Activated T-helper 9 cell treated with anti-CD3 and anti-CD28 coated beads, Interleukin-2, amount 50 U/mL, for 16 hours (primary cell): ENCODE measurements at regions not wholly inside any gene's neighbourhood (a gene's known extent, or its start where the extent isn't known, plus 50 kb on each side); places are given as distances from the start of the nearest gene placed in this dataset.

Experiments used
- DNase-seq: peaks from one replicate; pipeline ENCODE4 v3.0.0-alpha.2; 2020; ENCODE audit warnings: low read depth

DNA sequence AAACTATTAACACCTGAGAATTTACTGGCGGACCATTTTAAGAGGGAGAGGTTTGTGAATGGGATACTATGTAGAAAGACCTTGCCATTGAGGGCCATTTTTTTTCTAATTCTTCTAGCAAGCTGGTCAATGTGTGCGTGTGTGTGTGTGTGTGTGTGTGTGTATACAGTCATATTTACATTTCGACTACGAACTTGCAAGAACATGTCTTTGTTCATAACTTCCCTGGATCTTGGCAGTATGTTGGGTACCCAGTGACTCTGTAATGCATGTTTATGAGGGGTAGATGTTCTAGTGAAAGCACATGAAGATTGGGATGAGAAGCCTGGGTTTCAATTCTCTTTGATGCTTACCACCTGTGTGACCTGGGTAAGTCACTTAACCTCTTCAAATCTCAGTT lies 133.6 kb downstream of the UBE2E3 start:
- DNase-seq: no peak

DNA sequence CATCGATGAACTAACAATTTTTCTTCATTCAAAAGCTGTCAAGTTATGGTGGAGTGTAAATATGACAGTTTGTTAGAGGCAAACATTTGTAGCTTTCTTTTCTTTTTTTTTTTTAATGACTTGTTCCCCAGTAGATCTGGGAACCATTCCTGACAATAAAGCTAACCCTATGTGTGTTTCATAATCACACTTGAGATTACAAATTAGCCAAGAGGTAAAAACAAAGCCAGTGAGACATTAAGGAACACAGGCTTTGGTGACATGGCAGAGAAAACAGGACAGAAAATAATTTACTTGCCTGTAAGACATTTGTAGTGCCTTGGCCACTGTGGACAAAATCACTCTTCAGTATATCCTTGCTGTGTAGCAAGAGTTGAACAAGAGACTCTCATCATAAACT lies 135.9 kb downstream of the UBE2E3 start:
- no peak for DNase-seq

DNA sequence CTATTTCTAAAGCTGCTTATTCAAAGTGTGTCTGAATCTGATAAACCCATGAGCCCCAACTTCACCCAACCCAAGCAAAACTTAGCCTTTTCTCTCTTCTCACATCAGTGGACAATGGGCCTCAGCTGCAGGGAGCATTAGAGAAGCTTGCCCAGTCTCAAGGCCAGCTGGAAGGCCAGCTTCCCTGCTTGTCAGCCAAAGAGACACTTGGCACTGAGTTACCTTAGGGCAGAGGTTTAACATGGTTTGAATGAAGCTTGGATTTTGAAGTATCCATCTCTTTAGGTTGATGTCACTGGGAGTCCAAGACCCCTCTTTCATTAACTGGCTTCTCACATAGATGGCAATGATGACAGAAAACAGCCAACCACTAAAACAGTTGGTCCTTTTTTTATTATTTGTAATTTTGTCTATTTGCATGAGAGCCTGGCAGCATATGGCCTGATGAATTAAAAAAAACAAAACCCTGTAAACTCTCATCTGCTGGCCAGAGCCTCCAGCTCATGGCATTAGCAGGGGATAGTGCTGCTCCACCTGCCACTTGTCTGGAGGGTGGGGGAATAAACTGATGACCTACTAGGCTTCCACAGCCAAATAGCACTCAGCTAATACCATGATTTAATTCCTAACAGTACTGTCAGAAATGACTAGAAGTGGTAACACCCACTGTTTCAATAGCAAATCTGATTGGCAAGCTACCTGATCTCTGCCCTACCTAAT lies 137.0 kb downstream of the UBE2E3 start:
- no peak for DNase-seq

DNA sequence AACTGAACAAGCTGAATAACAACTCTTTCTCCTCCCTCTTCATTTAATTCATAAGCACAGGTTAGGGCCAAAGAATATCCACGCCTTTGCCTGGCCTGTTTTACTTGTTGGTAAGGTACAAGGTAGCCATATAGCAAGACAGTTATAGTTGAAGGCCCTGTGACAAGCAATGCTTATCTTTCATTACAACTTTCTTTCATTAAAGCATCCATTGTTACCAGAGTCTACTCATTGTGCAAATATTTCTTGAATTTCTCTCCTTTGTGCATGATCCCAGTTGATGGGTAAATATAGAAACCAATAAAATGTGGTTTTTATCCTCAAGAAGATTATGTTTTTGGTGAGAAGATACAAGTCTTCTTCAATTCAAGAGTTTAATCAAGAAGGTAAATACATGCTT lies 140.2 kb downstream of the UBE2E3 start:
- no peak for DNase-seq

DNA sequence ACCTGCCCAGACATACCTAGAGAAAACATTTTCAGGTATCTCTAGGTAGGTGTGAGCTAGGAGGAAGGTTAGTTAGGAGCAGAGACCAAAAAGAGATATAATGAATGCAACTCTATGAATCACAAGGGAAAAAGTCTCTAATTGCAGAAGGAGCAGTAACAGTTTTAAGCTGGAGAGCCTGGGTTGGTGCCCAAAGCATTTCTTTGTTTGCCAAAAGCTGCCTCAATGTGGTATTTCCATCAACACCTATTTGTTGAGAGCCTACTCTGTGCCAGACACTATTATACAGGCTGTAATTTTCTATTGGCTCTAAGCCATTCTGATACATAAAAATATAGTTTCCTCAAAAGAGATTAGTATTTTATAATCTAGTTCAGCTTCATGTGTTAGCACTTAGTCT lies 141.6 kb downstream of the UBE2E3 start:
- no peak for DNase-seq

DNA sequence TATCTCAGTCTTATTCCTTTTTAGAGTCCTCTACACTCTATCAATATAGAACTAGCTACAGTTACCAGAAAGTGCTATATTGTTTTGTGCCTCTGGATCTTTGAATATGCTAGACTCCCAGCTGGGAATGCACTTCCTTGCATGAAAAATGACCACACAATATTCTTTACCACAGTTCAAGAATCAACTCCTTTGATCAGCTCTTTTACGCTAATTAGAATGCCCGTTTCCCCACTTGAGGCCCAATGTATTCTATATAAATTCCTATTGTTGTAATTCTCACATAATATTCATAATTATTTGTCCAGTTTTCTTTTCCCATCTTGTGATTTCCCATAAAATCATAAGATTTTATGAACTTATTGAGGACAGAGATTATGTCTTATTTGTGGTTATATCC lies 142.2 kb downstream of the UBE2E3 start:
- DNase-seq: no peak

DNA sequence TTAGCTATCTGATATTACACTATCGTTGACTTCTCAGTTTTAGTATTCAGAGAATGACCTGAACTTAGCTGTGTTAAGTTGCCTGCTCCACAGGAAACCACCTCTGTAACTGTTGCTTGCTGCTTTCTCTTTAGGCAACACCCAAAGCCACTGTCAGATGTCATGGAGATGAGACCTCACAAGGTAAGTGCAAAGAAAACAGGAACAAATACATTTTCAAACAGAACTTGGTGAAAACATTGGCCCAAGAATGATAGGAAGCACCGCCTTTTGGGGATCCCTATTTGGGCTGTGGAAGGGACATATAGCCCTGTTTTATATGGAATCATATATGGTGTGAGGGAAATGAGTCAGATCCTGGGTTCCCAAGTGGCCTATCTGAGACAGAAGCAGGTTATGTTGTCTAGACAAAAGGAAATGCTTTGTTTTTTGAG lies 143.4 kb downstream of the UBE2E3 start:
- DNase-seq: no peak

DNA sequence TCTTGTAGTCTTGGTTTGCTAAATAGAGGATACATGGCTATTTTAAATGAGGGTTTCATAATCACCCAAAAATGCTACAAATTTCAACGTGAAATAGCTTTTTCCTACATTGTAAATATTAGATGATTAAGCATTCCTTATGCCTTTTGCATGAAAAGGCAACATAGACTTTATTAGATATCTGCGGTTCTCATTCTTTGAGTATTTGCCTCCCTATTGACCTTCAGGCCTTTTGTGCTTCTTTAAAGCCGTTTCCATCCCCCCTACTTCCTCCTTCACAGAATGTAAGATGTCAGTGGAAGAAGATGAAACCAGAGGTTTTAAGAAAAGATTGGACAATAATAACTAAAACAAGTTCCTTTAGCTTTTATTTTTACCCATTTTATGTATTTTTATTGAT lies 144.1 kb downstream of the UBE2E3 start:
- DNase-seq: no peak

DNA sequence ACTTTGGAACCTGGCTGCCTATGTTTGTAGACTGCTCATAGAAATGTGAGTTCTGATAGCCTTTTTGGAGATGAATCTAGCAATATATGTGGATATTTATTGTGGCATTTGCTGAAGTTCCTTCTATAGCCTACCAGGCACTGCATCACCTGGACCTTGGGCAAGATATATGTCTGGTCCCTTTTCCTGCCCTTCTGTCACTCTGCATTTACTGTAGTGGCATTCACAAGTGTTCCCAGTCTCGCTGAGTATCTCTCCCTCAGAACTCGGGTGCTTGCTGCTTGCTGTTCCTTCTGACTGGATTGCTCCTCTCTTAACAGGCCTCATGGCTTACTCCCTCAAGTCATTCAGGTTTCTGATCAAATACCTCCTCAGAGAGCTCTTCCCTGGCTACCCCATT lies 145.0 kb downstream of the UBE2E3 start:
- DNase-seq: no peak

DNA sequence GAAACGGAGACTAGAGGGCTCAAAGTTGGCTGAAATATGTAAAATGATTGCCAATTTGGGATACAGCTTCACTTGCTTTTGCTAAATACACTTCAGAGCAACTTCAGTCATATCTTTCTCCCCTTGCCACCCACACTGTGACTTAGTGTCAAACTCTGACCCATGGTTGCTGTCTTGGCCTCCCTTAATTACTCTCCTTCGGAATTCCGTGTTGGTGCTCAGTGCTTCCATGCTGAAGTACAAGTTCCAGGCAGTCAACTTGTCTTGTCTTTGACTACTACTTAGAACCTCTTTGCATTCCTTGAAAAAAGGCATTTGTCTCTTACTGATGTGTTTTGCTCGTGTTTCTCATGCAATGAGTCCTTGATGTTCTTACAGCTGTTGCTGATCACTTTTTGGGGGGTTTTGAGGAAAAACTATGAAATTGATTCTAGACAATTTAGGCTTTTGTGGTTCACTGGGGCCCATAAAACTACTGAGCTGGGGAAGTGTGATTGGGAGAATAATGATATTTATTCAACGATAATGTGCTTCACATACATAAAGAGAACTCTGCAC lies 146.0 kb downstream of the UBE2E3 start:
- DNase-seq: no peak

DNA sequence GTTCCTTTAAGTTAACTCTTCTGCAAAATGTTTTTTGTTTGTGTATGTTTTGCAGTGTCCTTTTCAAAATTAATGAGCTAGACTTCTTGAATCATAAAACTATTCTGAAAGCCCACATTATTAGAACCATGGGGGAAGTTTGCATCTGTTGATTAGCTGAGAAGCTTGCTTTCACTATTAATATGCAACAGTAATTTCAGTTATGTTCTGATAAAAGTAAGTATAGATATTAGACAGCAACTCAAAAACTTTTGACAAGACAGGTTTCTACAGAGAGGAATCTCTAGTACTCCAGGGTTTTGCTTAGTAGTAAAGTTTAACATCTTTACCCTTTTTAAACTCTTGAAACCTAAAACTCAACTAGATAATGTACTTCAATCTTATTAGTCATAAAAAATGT lies 147.8 kb downstream of the UBE2E3 start:
- no peak for DNase-seq

DNA sequence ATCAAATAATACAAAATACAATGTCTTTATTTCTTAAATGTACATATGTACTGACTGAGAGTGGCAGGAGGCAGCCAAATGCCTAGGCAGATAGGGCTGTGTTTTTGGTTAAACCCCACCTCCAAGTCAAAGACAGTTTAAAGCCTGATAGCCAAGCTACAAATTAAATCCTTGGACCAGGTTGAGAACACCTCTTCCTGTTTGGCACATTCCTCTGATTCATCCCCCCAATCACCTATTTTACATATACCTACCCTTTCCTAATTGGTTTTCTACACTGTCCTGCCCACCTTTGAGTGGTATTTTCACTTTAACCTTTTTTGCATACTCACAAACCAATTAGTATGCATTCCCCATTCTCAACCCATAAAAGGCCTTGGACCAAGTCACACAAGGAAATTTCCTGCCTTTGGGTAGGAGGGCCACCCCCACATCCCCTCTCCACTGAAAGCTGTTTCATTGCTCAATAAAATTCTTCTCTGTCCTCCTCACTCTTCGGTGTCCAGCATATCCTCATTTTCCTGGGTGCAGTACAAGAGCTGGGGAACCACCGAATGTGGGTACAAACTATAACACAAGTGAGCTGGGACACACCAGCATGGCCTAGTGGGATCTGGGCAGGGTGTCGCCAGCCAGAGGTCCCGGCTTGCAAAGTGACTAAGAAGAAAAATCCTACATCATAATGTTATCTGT lies 149.1 kb downstream of the UBE2E3 start:
- no peak for DNase-seq

DNA sequence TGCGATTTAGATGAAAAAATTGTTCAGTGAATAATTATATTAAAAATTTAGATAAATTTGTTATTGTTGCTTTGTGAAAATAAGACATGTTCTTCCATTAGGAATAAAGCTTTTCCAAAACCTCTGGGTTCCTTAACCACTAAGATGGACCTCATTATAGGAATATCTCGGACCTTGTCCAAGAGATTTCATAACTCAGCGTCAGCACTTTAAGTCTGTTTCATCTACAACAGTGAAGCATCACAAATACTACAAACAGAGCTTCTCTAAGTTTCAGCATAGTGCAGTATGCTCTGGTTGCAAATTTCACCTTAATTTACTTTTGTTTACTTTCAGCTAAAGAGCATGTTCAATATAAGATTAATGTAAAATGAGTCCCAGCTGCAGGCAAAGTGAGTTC lies 150.3 kb downstream of the UBE2E3 start:
- no peak for DNase-seq

DNA sequence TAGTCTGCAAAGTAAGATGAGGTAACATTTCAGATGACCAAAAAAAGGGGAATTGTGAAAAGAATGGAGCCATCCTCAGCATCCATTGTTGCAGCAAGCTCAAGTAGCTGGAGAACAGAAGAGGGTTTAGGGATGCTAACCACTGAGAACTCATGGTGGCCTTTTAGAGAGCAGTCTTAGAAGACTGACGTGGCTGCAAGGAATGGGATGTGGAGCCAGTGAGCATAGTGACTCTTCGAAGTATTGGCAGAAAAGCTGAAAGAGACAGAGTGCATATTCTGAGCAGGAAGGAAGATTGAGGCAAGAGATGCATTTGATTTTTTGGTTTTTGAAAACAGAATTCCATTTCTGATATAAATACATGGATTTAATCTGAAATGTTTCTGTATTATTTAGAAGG lies 151.2 kb downstream of the UBE2E3 start:
- DNase-seq: no peak

DNA sequence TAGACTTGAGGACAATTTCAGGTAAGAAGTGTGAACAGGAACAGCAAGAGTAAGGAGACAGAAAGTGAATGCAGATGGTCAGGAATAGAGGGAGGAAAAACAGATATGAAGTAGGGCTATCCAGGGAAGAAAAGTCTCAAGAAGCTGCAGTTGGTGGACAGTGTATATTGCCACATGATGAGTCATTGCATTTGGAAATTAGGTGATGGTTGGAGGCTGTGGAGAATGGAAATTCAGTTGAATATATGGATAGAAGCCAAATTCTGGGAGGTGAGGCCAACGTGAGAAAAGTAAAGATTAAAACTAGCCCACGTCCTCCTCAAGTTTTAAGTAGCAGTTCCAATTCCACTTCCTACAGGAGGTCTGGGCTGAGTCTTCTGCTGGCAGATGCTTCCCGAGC lies 158.4 kb downstream of the UBE2E3 start:
- no peak for DNase-seq

DNA sequence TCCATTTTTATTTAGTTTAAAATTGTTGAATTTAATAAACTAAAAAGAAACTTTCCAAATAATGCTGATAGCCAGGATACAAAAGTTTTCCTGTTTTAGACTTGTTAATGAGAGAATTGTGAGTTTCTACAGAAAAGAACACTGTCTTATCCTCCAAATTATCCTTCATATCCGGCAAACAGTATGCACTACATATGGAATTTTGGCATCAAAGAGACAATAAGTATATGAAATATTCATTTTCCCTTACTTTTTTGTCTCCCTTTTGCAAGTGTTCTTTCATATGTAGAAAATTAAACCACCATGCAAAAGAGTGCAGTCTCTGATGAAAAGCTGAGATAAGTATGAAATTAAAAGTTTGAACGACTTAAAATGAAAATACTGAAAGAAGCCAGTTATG lies 159.4 kb downstream of the UBE2E3 start:
- no peak for DNase-seq

DNA sequence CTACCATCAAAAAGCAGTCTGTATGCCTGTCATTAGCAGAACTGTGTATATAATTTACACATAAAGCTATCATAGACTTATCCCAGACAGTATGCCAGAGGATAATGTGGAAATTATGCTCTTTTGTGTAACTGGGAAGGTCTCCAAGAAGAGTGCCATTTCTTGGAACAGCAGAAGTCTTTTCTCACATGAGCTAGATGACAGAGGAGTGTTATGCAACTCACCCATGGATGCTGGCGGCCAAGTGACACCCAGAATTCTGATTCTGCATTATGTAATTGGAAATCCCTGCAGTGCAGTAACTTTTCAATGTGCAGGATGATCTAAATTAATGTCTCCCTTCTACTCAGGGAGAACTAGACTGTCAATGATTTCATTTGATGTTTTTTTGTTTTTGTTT lies 160.0 kb downstream of the UBE2E3 start:
- DNase-seq: no peak

DNA sequence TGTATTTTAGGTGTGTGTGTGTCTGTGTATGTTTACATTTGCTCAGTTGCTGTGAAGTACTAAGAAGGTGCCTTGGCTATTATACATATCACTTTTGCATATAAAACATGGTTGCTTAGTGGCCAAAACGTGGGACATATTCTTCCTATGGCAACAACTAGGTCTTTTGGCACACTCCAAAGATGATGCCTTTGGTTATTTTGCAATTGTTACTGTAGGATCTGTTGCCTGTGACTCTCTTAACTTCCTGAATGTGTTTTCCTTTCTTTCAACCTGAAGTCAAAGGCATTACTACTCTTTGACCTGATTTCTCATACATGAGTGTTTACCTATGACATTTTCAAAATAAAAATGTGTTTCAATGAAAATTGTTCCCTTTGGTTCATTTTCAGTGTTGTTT lies 160.5 kb downstream of the UBE2E3 start:
- DNase-seq: no peak

DNA sequence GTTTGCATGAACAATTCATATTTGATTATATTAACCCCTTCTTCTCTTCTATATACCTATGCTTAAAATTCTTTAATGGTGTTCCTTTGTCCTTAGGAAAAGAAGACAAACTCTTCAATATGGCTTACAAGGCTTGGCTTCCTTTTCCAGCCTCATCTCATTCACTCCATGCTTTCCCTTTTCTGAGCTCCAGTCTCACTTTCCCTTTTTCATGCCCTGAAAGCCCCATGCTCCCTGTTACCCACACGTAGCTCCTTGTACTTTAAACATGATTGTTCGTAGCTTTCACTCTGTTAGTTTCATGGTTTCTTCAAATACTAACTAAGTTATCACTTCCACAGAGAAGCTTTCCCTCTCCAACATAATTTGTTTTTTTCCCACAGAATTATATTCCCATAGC lies 161.3 kb downstream of the UBE2E3 start:
- DNase-seq: no peak

DNA sequence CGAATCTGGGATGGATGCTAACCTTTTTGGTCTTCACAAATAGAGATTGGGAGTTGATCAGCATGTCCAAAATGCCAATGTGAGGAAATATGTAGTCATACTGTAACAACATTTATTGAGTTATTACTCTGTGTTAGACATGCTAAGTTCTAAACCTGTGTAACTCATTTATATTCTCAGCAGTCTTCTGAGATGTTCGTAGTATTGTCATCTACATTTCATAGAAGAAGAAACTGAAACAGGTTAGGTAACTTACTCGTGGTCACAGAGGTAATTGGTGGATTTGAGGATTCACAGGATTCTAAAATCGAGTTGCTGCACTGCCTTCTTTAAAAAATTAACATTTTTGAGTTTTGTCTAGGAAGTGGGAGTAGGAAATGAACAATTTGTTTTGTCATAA lies 162.1 kb downstream of the UBE2E3 start:
- no peak for DNase-seq

DNA sequence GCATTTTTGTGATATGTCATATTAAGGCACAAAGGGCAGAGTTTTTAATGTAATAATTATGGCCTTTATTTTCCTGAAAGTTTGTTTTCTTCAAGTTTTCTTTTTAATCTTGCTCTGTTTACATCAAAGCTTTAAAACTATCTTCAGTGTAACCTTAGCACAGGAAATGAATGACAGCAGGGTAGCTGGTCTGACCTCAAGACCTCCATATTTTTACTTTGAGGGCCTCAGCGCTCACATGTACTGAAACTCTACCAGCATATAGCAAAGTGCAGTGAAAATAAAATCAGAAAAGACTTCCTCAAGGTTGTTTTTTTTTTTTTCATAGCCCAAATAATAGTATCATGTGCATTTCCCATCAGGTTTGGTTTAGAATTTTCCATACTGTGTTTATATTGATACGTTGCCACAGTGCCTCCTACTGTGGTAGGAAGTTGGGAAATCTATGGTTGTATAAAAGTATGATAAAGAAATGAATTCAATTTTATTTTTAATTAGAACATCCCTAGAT lies 163.4 kb downstream of the UBE2E3 start:
- no peak for DNase-seq

DNA sequence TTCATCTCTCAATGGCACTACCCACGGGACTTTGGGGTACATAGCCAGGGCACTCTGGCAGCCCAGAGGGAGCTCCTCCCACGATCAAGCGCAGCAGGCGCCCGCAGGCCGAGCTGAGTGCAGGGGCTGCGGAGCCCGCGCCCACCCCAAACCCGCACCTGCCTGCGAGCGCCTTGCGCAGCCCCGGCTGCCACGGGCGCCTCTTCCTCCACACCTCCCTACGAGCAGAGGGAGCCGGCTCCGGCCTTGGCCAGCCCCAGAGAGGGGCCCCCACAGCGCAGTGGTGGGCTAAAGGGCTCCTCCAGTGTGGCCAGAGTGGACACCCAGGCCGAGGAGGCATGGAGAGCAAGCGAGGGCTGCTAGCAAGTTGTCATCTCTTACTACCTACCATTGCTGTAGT lies 165.2 kb downstream of the UBE2E3 start:
- no peak for DNase-seq

DNA sequence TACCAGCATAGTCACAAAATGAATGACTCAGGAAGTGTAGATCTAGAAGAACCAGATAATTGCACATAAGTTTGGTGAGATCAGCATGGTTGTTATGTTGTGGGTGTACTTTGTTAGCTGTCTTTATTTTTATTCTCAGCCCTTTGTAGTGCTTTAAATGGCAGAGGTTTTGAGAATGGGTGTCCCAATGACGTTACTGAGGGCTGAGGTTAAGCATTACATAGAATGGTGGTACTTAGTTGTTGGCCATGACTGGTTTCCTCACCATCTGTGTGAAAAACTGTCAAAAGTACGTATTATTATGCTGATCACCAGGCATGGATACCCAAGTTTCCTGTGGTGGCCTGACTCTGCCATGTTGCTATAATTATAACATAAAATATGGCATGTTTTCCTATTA lies 165.8 kb downstream of the UBE2E3 start:
- DNase-seq: no peak

DNA sequence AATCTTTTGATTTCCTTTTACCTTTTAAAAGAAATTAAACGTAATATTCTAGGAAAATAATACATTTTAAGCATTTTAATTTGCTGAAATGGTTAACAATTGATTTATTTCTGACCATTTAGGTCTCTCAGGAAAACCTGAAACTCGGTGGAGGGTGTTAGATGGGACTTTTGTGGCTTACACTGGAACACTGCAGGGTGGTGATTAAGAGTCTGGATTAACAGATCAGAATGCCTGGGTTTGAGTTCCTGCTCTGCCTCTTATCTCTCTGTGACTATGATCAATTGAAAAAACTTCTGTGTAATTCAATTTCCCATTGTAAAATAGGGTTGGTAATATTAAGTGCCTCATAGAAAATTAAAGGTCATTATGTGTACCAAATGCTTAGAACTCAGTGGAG lies 168.7 kb downstream of the UBE2E3 start:
- no peak for DNase-seq
